GM23248 (cell line): ENCODE measurements at regions not wholly inside any gene's neighbourhood (a gene's known extent, or its start where the extent isn't known, plus 50 kb on each side); places are given as distances from the start of the nearest gene placed in this dataset.

ENCODE experiments used
- DNase-seq: peaks from one replicate; pipeline ENCODE4 v3.0.0-alpha.2; 2015
- H2AFZ ChIP-seq: fragments of 200-600 bp; sonication (generic); 2 replicates; pipeline ENCODE4 v1.6.1; 2016; ENCODE audit warnings: antibody characterized with exemption
- H3F3A ChIP-seq: fragments of 200-600 bp; sonication (generic); 2 replicates; pipeline ENCODE4 v1.6.1; 2016; ENCODE audit warnings: mild to moderate bottlenecking, antibody characterized with exemption, mixed run types; ENCODE audit not compliant: insufficient read depth
- H3K27ac ChIP-seq: fragments of 200-600 bp; sonication (generic); 2 replicates; pipeline ENCODE4 v1.5.1; 2016; ENCODE audit warnings: mild to moderate bottlenecking
- H3K27me3 ChIP-seq: fragments of 200-600 bp; sonication (generic); replicated peaks from 2 replicates; pipeline ENCODE4 v1.6.1; 2016; ENCODE audit warnings: mild to moderate bottlenecking; ENCODE audit not compliant: insufficient read depth
- H3K36me3 ChIP-seq: fragments of 200-600 bp; sonication (generic); 2 replicates; pipeline ENCODE4 v1.6.1; 2016; ENCODE audit warnings: low read depth, mild to moderate bottlenecking
- H3K4me1 ChIP-seq: fragments of 200-600 bp; sonication (generic); 2 replicates; pipeline ENCODE4 v1.6.1; 2016; ENCODE audit warnings: mild to moderate bottlenecking; ENCODE audit not compliant: insufficient read depth
- H3K4me2 ChIP-seq: fragments of 200-600 bp; sonication (generic); one replicate; pipeline ENCODE4 v1.6.1; 2016; ENCODE audit warnings: mild to moderate bottlenecking; ENCODE audit not compliant: unreplicated experiment
- H3K4me3 ChIP-seq: fragments of 200-600 bp; sonication (generic); 2 replicates; pipeline ENCODE4 v1.5.1; 2016; ENCODE audit warnings: mild to moderate bottlenecking
- H3K79me2 ChIP-seq: fragments of 200-600 bp; sonication (generic); 2 replicates; pipeline ENCODE4 v1.6.1; 2016; ENCODE audit warnings: mild to moderate bottlenecking; ENCODE audit not compliant: insufficient read depth
- H3K9ac ChIP-seq: fragments of 200-600 bp; sonication (generic); 2 replicates; pipeline ENCODE4 v1.6.1; 2016; ENCODE audit warnings: mild to moderate bottlenecking
- H3K9me2 ChIP-seq: fragments of 200-600 bp; sonication (generic); 2 replicates; pipeline ENCODE4 v1.6.1; 2016; ENCODE audit warnings: mixed run types, mild to moderate bottlenecking, moderate library complexity; ENCODE audit not compliant: insufficient read depth
- H3K9me3 ChIP-seq: fragments of 200-600 bp; sonication (generic); one replicate; pipeline ENCODE4 v1.6.1; 2017; ENCODE audit warnings: low read depth
- H4K20me1 ChIP-seq: fragments of 200-600 bp; sonication (generic); 2 replicates; pipeline ENCODE4 v1.6.0; 2016; ENCODE audit not compliant: insufficient read depth
- EZH2 ChIP-seq: fragments of 200-600 bp; sonication (generic); IDR thresholded peaks from 2 replicates; pipeline ENCODE4 v1.6.1; 2018; ENCODE audit warnings: antibody characterized with exemption, mild to moderate bottlenecking; ENCODE audit not compliant: insufficient read depth, poor library complexity, severe bottlenecking
- EZH2phosphoT487 ChIP-seq: fragments of 200-600 bp; sonication (generic); IDR thresholded peaks from 2 replicates; pipeline ENCODE4 v1.6.1; 2018; ENCODE audit warnings: antibody characterized with exemption, moderate library complexity, mild to moderate bottlenecking, low read depth; ENCODE audit not compliant: insufficient read depth
- WGBS, 2 experiments: methylation state at CpG; one replicate each; pipeline ENCODE4 v1.1.6; 2015 to 2017; ENCODE audit warnings: low lambda C conversion rate in 2 of 2, low coverage in 1 of 2; ENCODE audit errors: missing lambda C conversion rate in 2 of 2; 5-methylcytosine and 5-hydroxymethylcytosine counted together
- in situ Hi-C: fragments of 300-500 bp; cut with MboI; formaldehyde crosslinking; loops from 2 replicates; pipeline ENCODE4 v1.15.0; 2020

DNA sequence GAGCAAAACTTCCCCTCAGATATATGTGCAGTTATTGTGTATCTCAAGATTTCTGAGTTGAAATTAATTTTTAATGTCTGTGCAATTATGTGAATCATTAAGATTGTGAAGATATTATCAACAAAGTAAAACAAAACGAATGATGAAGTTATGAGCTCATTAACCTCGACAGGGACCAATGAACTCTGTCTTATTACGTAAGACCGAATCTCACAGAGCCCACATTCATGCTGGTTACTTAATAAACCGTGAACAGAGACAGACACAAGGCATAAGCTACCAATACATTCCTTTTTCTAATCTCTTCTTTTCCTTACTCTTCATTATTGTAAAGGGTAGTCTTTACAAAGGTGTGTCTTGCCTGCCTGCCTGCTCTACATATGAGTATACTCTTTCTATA is 568.7 kb downstream of the RPS29 start:
- no peak for TF ChIP-seq EZH2phosphoT487
- no peak for TF ChIP-seq EZH2
- Histone ChIP-seq H3K4me2 (no peak overlapping the region), H3K9me3 (no peaks in the 10 kb centered on the region), H3K4me3 (no peak overlapping the region), H3K4me1 (no peaks in the 10 kb centered on the region), H3K9me2 (no peaks in the 10 kb centered on the region), H3K27me3 (no peaks in the 10 kb centered on the region), H3K9ac (no peak overlapping the region), H2AFZ (no peak overlapping the region), H3K79me2 (no peaks in the 10 kb centered on the region), H4K20me1 (no peaks in the 10 kb centered on the region), H3K36me3 (no peaks in the 10 kb centered on the region), H3K27ac (no peak overlapping the region), H3F3A (no peaks in the 10 kb centered on the region)
- DNase-seq = no peak
- 16 to 25% methylated on average over 5 of the region's 5 CpGs for WGBS, 2 experiments
- in situ Hi-C loops = no loop called here

DNA sequence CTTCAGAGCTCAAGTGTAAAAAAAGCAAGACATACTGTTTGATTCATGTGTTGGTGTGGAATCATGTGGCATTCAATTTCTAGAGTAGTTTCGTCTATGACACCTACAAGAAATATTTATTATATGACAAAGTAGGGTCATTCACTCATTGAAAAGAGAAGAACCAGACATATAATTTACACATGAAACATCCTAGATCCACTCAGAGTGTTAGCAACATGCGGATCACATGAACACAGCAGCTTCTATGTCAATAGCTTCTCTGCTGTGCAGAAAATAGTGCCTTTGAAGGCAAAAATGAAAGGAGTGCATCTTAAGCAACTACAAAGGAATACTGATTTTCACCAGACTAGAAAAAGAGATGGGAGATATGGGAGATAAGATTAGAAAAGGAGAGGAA is 569.8 kb downstream of the RPS29 start:
- Histone ChIP-seq H3K27me3 (no peaks in the 10 kb centered on the region), H3K9me3 (no peaks in the 10 kb centered on the region), H3K4me2 (no peak overlapping the region), H3K36me3 (no peaks in the 10 kb centered on the region), H3K9me2 (no peaks in the 10 kb centered on the region), H3K4me1 (no peaks in the 10 kb centered on the region), H3F3A (no peaks in the 10 kb centered on the region), H4K20me1 (no peaks in the 10 kb centered on the region), H2AFZ (no peak overlapping the region), H3K27ac (no peak overlapping the region), H3K9ac (no peak overlapping the region), H3K4me3 (no peak overlapping the region), H3K79me2 (no peaks in the 10 kb centered on the region)
- no peak for DNase-seq
- in situ Hi-C loops = no loop called here
- WGBS, 2 experiments = 31 to 36% methylated on average over 2 of the region's 2 CpGs
- no peak for TF ChIP-seq EZH2phosphoT487
- no peak for TF ChIP-seq EZH2

DNA sequence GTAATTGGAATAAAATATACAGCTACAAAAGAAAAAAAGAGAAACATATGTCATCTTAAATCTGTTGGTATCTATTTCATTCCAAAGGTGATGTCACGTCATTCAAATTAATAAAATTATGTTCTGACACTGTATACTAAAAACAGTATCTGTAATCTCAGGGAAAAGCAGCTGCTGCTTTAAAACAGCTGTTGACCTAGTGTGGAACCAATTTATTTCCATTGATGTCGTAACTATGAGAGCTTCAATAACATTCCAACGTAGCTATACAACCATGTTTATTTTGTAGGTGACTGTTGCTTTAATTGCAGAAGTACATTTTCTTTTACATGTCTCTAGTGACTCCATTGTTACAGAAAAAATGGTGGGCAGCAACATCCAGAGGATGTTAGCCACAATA is 571.7 kb downstream of the RPS29 start:
- no peaks in the 10 kb centered on the region for H3K79me2 ChIP-seq
- 8 to 12% methylated on average over 3 of the region's 3 CpGs for WGBS, 2 experiments
- no peaks in the 10 kb centered on the region for H3K36me3 ChIP-seq
- in situ Hi-C loops = no loop called here
- TF ChIP-seq EZH2 (no peak), EZH2phosphoT487 (no peak)
- DNase-seq = no peak
- H2AFZ ChIP-seq = no peak overlapping the region
- no peak overlapping the region for H3K4me3 ChIP-seq
- H3K4me1 ChIP-seq = no peaks in the 10 kb centered on the region
- no peak overlapping the region for H3K4me2 ChIP-seq
- H3K9ac ChIP-seq = no peak overlapping the region
- no peaks in the 10 kb centered on the region for H3K9me3 ChIP-seq
- no peak overlapping the region for H3K27ac ChIP-seq
- H3K27me3 ChIP-seq = no peaks in the 10 kb centered on the region
- H4K20me1 ChIP-seq = no peaks in the 10 kb centered on the region
- no peaks in the 10 kb centered on the region for H3F3A ChIP-seq
- H3K9me2 ChIP-seq = no peaks in the 10 kb centered on the region

DNA sequence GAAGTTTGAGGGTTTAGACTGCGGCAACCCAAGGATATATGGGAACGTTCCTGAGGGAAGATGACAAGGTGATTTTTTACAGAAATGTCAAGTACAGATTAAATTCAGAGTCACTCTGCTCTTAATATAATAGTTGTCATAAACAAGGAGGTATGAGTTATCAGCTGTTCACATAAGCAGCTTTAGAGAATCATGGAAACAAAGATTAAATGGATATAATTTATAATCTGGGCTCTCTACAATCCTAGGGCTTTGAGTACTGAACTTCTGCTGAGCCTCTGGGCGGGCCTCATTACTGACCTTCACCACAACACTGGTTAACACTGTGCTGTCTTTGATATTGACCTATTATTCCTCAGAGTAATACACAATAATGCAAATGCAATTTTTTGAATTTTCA is 577.8 kb downstream of the RPS29 start:
- TF ChIP-seq EZH2phosphoT487 = no peak
- TF ChIP-seq EZH2 = no peak
- 27 to 32% methylated on average over 3 of the region's 3 CpGs for WGBS, 2 experiments
- no peak overlapping the region for H3K4me2 ChIP-seq

DNA sequence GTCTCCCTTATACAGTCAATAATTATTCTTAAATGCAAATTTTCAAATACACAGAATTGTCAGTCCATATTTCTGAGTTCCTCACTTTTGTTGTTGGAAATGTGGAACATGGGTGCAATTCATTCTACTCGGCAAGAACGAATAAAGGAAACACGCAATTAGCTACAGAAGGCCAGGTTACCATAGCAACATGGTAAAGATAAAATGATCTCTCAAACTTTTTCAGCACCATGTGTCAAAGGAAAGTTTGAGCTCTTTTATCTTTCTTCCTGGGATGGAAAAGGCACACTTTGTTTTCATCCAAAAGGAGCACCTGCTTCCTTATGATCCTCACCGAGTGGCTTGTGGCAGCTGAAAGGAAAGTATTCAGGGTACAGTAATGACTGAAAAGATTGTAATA is 595.0 kb downstream of the RPS29 start:
- H3K9me2 ChIP-seq = no peaks in the 10 kb centered on the region
- no peak overlapping the region for H3K9ac ChIP-seq
- H3K4me2 ChIP-seq = no peak overlapping the region
- H3K9me3 ChIP-seq = no peaks in the 10 kb centered on the region
- TF ChIP-seq EZH2phosphoT487 (no peak), EZH2 (no peak)
- in situ Hi-C loops = no loop called here
- no peaks in the 10 kb centered on the region for H3K36me3 ChIP-seq
- no peaks in the 10 kb centered on the region for H3K4me1 ChIP-seq
- no peaks in the 10 kb centered on the region for H3K79me2 ChIP-seq
- H3K27me3 ChIP-seq = no peaks in the 10 kb centered on the region
- no peaks in the 10 kb centered on the region for H4K20me1 ChIP-seq
- no peak overlapping the region for H3K4me3 ChIP-seq
- no peaks in the 10 kb centered on the region for H3F3A ChIP-seq
- no peak overlapping the region for H3K27ac ChIP-seq
- no peak overlapping the region for H2AFZ ChIP-seq
- DNase-seq = no peak
- 42 to 47% methylated on average over 4 of the region's 4 CpGs for WGBS, 2 experiments

More for the DNA sequence above, 577.8 kb downstream of the RPS29 start:
- Histone ChIP-seq H3K27me3 (no peaks in the 10 kb centered on the region), H3K27ac (no peak overlapping the region), H3K4me3 (no peak overlapping the region), H3K9ac (no peak overlapping the region), H3K9me2 (no peaks in the 10 kb centered on the region), H3K4me1 (no peaks in the 10 kb centered on the region), H3K36me3 (no peaks in the 10 kb centered on the region), H4K20me1 (no peaks in the 10 kb centered on the region), H3K79me2 (no peaks in the 10 kb centered on the region), H2AFZ (no peak overlapping the region), H3K9me3 (no peaks in the 10 kb centered on the region), H3F3A (no peaks in the 10 kb centered on the region)
- in situ Hi-C loops = no loop called here
- DNase-seq = no peak
